H9 (cell line): ENCODE measurements at regions not wholly inside any gene's neighbourhood (a gene's known extent, or its start where the extent isn't known, plus 50 kb on each side); places are given as distances from the start of the nearest gene placed in this dataset.

Experiments
- DNase-seq: peaks from one replicate; pipeline ENCODE4 v3.0.0-alpha.2; 2017
- H2AFZ ChIP-seq: one replicate; pipeline ENCODE4 v1.6.1; 2013; ENCODE audit warnings: mild to moderate bottlenecking, low read length, control low read depth, moderate library complexity
- H2AK5ac ChIP-seq: 2 replicates; pipeline ENCODE4 v1.6.1; 2013; ENCODE audit warnings: low read length, control low read depth, mixed read lengths; ENCODE audit not compliant: insufficient read length
- H2BK120ac ChIP-seq: one replicate; pipeline ENCODE4 v1.6.1; 2013; ENCODE audit warnings: low read depth, mild to moderate bottlenecking, low read length, control low read depth, inconsistent platforms; ENCODE audit not compliant: poor library complexity, severe bottlenecking
- H2BK12ac ChIP-seq: 2 replicates; pipeline ENCODE4 v1.6.1; 2013; ENCODE audit warnings: low read length, control low read depth, mixed read lengths, low read depth; ENCODE audit not compliant: insufficient read length
- H2BK15ac ChIP-seq: 2 replicates; pipeline ENCODE4 v1.6.1; 2013; ENCODE audit warnings: low read depth, low read length, control low read depth
- H2BK20ac ChIP-seq: one replicate; pipeline ENCODE4 v1.6.1; 2013; ENCODE audit warnings: low read depth, mild to moderate bottlenecking, low read length, control low read depth, inconsistent platforms; ENCODE audit not compliant: poor library complexity, severe bottlenecking
- H2BK5ac ChIP-seq: 2 replicates; pipeline ENCODE4 v1.6.1; 2013; ENCODE audit warnings: low read length, control low read depth, mixed read lengths; ENCODE audit not compliant: insufficient read length
- H3K14ac ChIP-seq: 2 replicates; pipeline ENCODE4 v1.6.1; 2013; ENCODE audit warnings: low read length, control low read depth; ENCODE audit not compliant: insufficient read depth
- H3K18ac ChIP-seq: 2 replicates; pipeline ENCODE4 v1.6.1; 2013; ENCODE audit warnings: low read depth, mild to moderate bottlenecking, mixed read lengths, low read length, control low read depth; ENCODE audit not compliant: insufficient read length
- H3K23ac ChIP-seq: 2 replicates; pipeline ENCODE4 v1.6.1; 2013; ENCODE audit warnings: low read length, control low read depth, mixed read lengths, low read depth; ENCODE audit not compliant: insufficient read length
- H3K23me2 ChIP-seq: 2 replicates; pipeline ENCODE4 v1.6.1; 2013; ENCODE audit warnings: low read depth, mild to moderate bottlenecking, mixed read lengths, low read length, control low read depth; ENCODE audit not compliant: insufficient read length, poor library complexity, severe bottlenecking
- H3K27ac ChIP-seq: 2 replicates; pipeline ENCODE4 v1.5.1; 2013; ENCODE audit warnings: low read length, control low read depth, mixed read lengths, low read depth; ENCODE audit not compliant: insufficient read length
- H3K27me3 ChIP-seq: 2 replicates; pipeline ENCODE4 v1.6.1; 2013; ENCODE audit warnings: low read length, control low read depth, inconsistent platforms; ENCODE audit not compliant: insufficient read depth
- H3K4ac ChIP-seq: 2 replicates; pipeline ENCODE4 v1.6.1; 2013; ENCODE audit warnings: low read depth, mild to moderate bottlenecking, control low read depth, inconsistent platforms, low read length, moderate library complexity
- H3K4me1 ChIP-seq: 2 replicates; pipeline ENCODE4 v1.6.1; 2013; ENCODE audit warnings: low read length, control low read depth, inconsistent platforms; ENCODE audit not compliant: insufficient read depth
- H3K4me2 ChIP-seq: 2 replicates; pipeline ENCODE4 v1.6.1; 2013; ENCODE audit warnings: low read length, control low read depth, mixed read lengths; ENCODE audit not compliant: insufficient read length, insufficient read depth
- H3K56ac ChIP-seq: 2 replicates; pipeline ENCODE4 v1.6.1; 2013; ENCODE audit warnings: low read depth, mild to moderate bottlenecking, mixed read lengths, low read length, control low read depth; ENCODE audit not compliant: insufficient read length
- H3K79me1 ChIP-seq: 2 replicates; pipeline ENCODE4 v1.6.1; 2013; ENCODE audit warnings: low read depth, mild to moderate bottlenecking, moderate library complexity, low read length, control low read depth, inconsistent platforms; ENCODE audit not compliant: insufficient read depth, poor library complexity, severe bottlenecking
- H3K79me2 ChIP-seq: 2 replicates; pipeline ENCODE4 v1.6.1; 2013; ENCODE audit warnings: low read length, control low read depth, inconsistent platforms; ENCODE audit not compliant: insufficient read depth
- H3K9ac ChIP-seq: 2 replicates; pipeline ENCODE4 v1.6.1; 2013; ENCODE audit warnings: low read length, control low read depth, mixed read lengths; ENCODE audit not compliant: insufficient read length; ENCODE audit errors: extremely low read depth
- H3K9me3 ChIP-seq: one replicate; pipeline ENCODE4 v1.6.1; 2013; ENCODE audit warnings: low read depth, low read length, inconsistent platforms; ENCODE audit not compliant: control insufficient read depth
- H3T11ph ChIP-seq: one replicate; pipeline ENCODE4 v1.6.1; 2013; ENCODE audit warnings: mild to moderate bottlenecking, low read length, control low read depth, inconsistent platforms
- H4K20me1 ChIP-seq: one replicate; pipeline ENCODE4 v1.6.1; 2013; ENCODE audit not compliant: control insufficient read depth, insufficient read length, insufficient read depth
- H4K5ac ChIP-seq: 2 replicates; pipeline ENCODE4 v1.6.1; 2013; ENCODE audit warnings: low read depth, mild to moderate bottlenecking, mixed read lengths, low read length, control low read depth; ENCODE audit not compliant: insufficient read length
- H4K8ac ChIP-seq: replicated peaks from 2 replicates; pipeline ENCODE4 v1.6.1; 2013; ENCODE audit warnings: low read length, control low read depth, mixed read lengths, low read depth; ENCODE audit not compliant: insufficient read length
- H4K91ac ChIP-seq: 2 replicates; pipeline ENCODE4 v1.6.1; 2013; ENCODE audit warnings: low read depth, mild to moderate bottlenecking, moderate library complexity, mixed read lengths, low read length, control low read depth; ENCODE audit not compliant: insufficient read length
- H3K27ac Mint-ChIP-seq, 3 experiments: 2 replicates in 2 of 3; 3 replicates in 1 of 3; pipeline ENCODE4 v1.8.0; 2020 to 2021; ENCODE audit warnings: mixed read lengths in 3 of 3, mild to moderate bottlenecking in 1 of 3, moderate library complexity in 1 of 3
- H3K27me3 Mint-ChIP-seq: 2 replicates; pipeline ENCODE4 v1.8.0; 2021; ENCODE audit warnings: low read depth, mild to moderate bottlenecking, moderate library complexity, mixed read lengths
- H3K36me3 Mint-ChIP-seq, 3 experiments: 2 replicates in 2 of 3; 3 replicates in 1 of 3; pipeline ENCODE4 v1.8.0; 2020 to 2021; ENCODE audit warnings: low read depth in 3 of 3, mixed read lengths in 3 of 3; ENCODE audit not compliant: insufficient read depth in 1 of 3
- H3K4me1 Mint-ChIP-seq, 2 experiments: 2 replicates each; pipeline ENCODE4 v1.8.0; 2020; ENCODE audit warnings: mixed read lengths in 2 of 2
- H3K4me3 Mint-ChIP-seq, 2 experiments: 2 replicates in 1 of 2; 3 replicates in 1 of 2; pipeline ENCODE4 v1.8.0; 2020 to 2021; ENCODE audit warnings: mild to moderate bottlenecking in 2 of 2, mixed read lengths in 2 of 2, moderate library complexity in 1 of 2
- H3K9me3 Mint-ChIP-seq, 2 experiments: 2 replicates in 1 of 2; 3 replicates in 1 of 2; pipeline ENCODE4 v1.8.0; 2020; ENCODE audit warnings: mild to moderate bottlenecking in 2 of 2, mixed read lengths in 2 of 2, moderate library complexity in 1 of 2
- CTCF ChIP-seq: fragments of 200-600 bp; sonication (generic); conservative IDR thresholded peaks from 3 replicates; pipeline ENCODE4 v1.8.0; 2021; ENCODE audit warnings: antibody characterized with exemption, mild to moderate bottlenecking

- H3K4me3 Mint-ChIP-seq: no peak overlapping the region
- no peak overlapping the region for H4K91ac ChIP-seq
- no peaks in the 10 kb centered on the region for H3K79me1 ChIP-seq
- H3K4me2 ChIP-seq: no peak overlapping the region
- H3K9ac ChIP-seq: no peak overlapping the region
- H3K23me2 ChIP-seq: no peaks in the 10 kb centered on the region
- H3T11ph ChIP-seq: no peak overlapping the region
- no peak for DNase-seq
- H2AK5ac ChIP-seq: no peak overlapping the region
- H3K27ac Mint-ChIP-seq: no peak overlapping the region
- no peak overlapping the region for H2BK20ac ChIP-seq
- H4K8ac ChIP-seq: no peak overlapping the region
- no peaks in the 10 kb centered on the region for H3K79me2 ChIP-seq
- no peak for TF ChIP-seq CTCF
- H3K4me1 Mint-ChIP-seq: peaks cover 0 to 2% of the 10 kb centered on the region in 2 experiments; a peak in 1 of 4 replicates
- H3K36me3 Mint-ChIP-seq: peaks cover 0 to 21% (median 12%) of the 10 kb centered on the region in 3 experiments; a peak in 4 of 7 replicates
- no peaks in the 10 kb centered on the region for H4K20me1 ChIP-seq
- H3K27ac ChIP-seq: no peak overlapping the region
- H3K27me3 ChIP-seq: no peaks in the 10 kb centered on the region
- no peak overlapping the region for H4K5ac ChIP-seq
- H2BK12ac ChIP-seq: no peak overlapping the region
- no peak overlapping the region for H2BK120ac ChIP-seq
- H3K4ac ChIP-seq: no peak overlapping the region
- peaks cover 19 to 28% of the 10 kb centered on the region in 2 experiments for H3K9me3 Mint-ChIP-seq
- no peak overlapping the region for H2BK15ac ChIP-seq
- no peak overlapping the region for H3K14ac ChIP-seq
- no peak overlapping the region for H3K56ac ChIP-seq
- no peaks in the 10 kb centered on the region for H3K27me3 Mint-ChIP-seq
- H3K4me1 ChIP-seq: no peaks in the 10 kb centered on the region
- no peak overlapping the region for H2BK5ac ChIP-seq
- H3K23ac ChIP-seq: no peak overlapping the region
- no peak overlapping the region for H2AFZ ChIP-seq
- H3K18ac ChIP-seq: no peak overlapping the region
- peaks cover 5% of the 10 kb centered on the region for H3K9me3 ChIP-seq
Measured at GRCh38 chr20:11255860-11256259, 582.1 kb upstream of the JAG1 start.
